Activated CD4-positive, alpha-beta memory T cell treated with anti-CD3 and anti-CD28 coated beads, Interleukin-2, amount 10 ng/mL, durations not matched to agents 7 days and 5 days (primary cell): ENCODE measurements at regions not wholly inside any gene's neighbourhood (a gene's known extent, or its start where the extent isn't known, plus 50 kb on each side); places are given as distances from the start of the nearest gene placed in this dataset.
"Not testable (repeated sequence)": the region's sequence is repeated elsewhere in the genome, so short reads cannot be mapped to it uniquely, and the experiment has no call there.

ENCODE experiments used
- CTCF ChIA-PET: fragments of 350-600 bp; sonication (Branson Sonifier 250); formaldehyde crosslinking; loops from one replicate; lab custom pipeline; 2021; ENCODE audit warnings: antibody characterized with exemption, inconsistent platforms; lab: Charles Lee
- POLR2A ChIA-PET: fragments of 350-600 bp; sonication (Branson Sonifier 250); formaldehyde crosslinking; loops from one replicate; lab custom pipeline; 2021; ENCODE audit warnings: antibody characterized with exemption; lab: Charles Lee
- DNase-seq: peaks from one replicate; pipeline ENCODE4 v3.0.0-alpha.2; 2020
- H3K27ac Mint-ChIP-seq: one replicate; pipeline ENCODE4 v1.8.0; 2021; ENCODE audit warnings: mild to moderate bottlenecking, mixed read lengths
- H3K27me3 Mint-ChIP-seq: one replicate; pipeline ENCODE4 v1.8.0; 2021; ENCODE audit warnings: mixed read lengths
- H3K36me3 Mint-ChIP-seq: one replicate; pipeline ENCODE4 v1.8.0; 2021; ENCODE audit warnings: low read depth, mixed read lengths
- H3K4me1 Mint-ChIP-seq: one replicate; pipeline ENCODE4 v1.8.0; 2021; ENCODE audit warnings: mixed read lengths
- H3K4me3 Mint-ChIP-seq: one replicate; pipeline ENCODE4 v1.8.0; 2021; ENCODE audit warnings: mild to moderate bottlenecking, mixed read lengths
- H3K9me3 Mint-ChIP-seq: one replicate; pipeline ENCODE4 v1.8.0; 2021; ENCODE audit warnings: mixed read lengths

- Mint-ChIP-seq H3K4me3 (no peak overlapping the region), H3K4me1 (no peaks in the 10 kb centered on the region), H3K27ac (no peak overlapping the region), H3K9me3 (no peaks in the 10 kb centered on the region), H3K27me3 (no peaks in the 10 kb centered on the region), H3K36me3 (no peaks in the 10 kb centered on the region)
- no peak for DNase-seq
- ChIA-PET POLR2A (no interaction called here), CTCF (no interaction called here)
Measured at GRCh38 chr15:36438499-36438898, 140.9 kb upstream of the CDIN1 start.

GRCh38 chr15:36447373-36447772 is 132.1 kb upstream of the CDIN1 start:
- no peaks in the 10 kb centered on the region for H3K4me1 Mint-ChIP-seq
- ChIA-PET CTCF (no interaction called here), POLR2A (no interaction called here)
- H3K4me3 Mint-ChIP-seq = no peak overlapping the region
- H3K27ac Mint-ChIP-seq = no peak overlapping the region
- no peaks in the 10 kb centered on the region for H3K9me3 Mint-ChIP-seq
- no peaks in the 10 kb centered on the region for H3K36me3 Mint-ChIP-seq
- H3K27me3 Mint-ChIP-seq = no peaks in the 10 kb centered on the region
- no peak for DNase-seq

DNA sequence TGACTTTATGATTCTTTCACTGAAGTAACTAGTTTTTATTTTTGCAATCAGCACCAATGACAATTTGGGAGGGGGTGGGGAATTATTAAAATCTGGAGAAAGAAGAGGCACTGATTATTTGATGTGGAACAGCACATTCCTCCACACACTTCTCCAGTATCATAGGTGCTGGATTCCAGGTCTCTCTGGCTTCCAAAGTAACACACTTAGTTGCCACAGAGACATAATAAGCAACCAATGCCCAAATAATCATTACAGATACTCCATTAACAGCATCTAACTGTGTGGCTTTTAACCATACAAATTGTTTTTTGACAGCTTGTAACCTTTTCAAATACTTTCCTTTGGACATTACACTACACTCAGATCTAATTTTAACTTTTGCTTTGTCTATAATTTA is 131.0 kb upstream of the CDIN1 start:
- POLR2A ChIA-PET = no interaction called here
- no peaks in the 10 kb centered on the region for H3K4me1 Mint-ChIP-seq

DNA sequence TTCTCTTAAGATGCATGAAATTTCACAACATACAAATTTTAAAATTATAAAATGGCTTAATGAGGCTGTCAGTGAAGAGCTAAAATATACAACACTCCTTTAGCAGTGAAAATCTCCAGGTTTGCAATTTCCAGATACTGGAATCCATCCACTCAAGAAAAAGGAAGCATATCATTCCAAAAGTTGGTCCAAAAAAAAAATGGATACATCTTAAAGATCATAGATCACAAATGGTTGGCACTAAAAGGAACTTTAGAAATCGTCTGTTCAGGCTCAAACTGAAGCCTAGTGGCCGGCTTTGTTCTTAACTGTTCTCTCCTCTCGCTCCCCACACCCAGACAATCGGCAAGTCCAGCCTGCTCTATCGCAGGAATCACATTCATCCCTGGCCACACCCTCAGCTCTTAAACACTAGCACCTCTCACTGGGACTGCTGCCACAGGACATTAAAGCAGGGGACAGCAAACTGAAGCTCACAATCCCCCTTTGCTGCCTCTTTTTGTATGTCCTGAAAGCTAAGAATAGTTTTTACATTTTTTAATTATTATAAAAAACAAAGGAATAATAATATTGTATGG is 130.3 kb upstream of the CDIN1 start:
- no peaks in the 10 kb centered on the region for H3K27me3 Mint-ChIP-seq
- POLR2A ChIA-PET = no interaction called here
- no peak overlapping the region for H3K4me3 Mint-ChIP-seq
- CTCF ChIA-PET = no interaction called here
- no peak for DNase-seq
- no peaks in the 10 kb centered on the region for H3K36me3 Mint-ChIP-seq
- no peaks in the 10 kb centered on the region for H3K4me1 Mint-ChIP-seq
- peaks cover 3% of the 10 kb centered on the region for H3K9me3 Mint-ChIP-seq
- no peak overlapping the region for H3K27ac Mint-ChIP-seq

More for the DNA sequence above, 131.0 kb upstream of the CDIN1 start:
- H3K27me3 Mint-ChIP-seq = no peaks in the 10 kb centered on the region
- no peak overlapping the region for H3K4me3 Mint-ChIP-seq
- H3K9me3 Mint-ChIP-seq = peaks cover 1% of the 10 kb centered on the region
- no peak overlapping the region for H3K27ac Mint-ChIP-seq
- DNase-seq = no peak
- CTCF ChIA-PET = no interaction called here
- no peaks in the 10 kb centered on the region for H3K36me3 Mint-ChIP-seq

DNA sequence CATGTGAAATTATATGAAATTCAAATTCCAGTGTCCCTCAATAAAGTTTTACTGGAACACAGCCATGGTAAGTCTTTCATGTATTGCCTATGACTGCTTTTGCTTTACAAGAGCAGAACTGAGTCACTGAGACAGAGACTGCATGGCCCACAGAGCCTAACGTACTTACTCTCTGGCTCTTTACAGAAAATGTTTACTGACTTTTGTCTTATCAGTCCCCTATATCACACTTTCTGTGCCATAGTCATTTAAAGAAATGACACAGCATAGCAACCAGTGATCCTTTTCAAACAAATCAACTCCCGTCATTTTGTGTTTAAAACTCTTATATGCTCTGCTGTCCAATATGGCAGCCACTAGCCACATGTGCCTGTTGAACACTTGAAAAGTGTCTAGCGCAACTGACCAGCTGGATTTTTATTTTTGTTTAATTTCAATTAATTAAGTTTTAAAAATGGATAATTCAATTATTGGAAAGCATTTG is 129.7 kb upstream of the CDIN1 start:
- POLR2A ChIA-PET = no interaction called here
- Mint-ChIP-seq H3K36me3 (no peaks in the 10 kb centered on the region), H3K9me3 (peaks cover 3% of the 10 kb centered on the region)

DNA sequence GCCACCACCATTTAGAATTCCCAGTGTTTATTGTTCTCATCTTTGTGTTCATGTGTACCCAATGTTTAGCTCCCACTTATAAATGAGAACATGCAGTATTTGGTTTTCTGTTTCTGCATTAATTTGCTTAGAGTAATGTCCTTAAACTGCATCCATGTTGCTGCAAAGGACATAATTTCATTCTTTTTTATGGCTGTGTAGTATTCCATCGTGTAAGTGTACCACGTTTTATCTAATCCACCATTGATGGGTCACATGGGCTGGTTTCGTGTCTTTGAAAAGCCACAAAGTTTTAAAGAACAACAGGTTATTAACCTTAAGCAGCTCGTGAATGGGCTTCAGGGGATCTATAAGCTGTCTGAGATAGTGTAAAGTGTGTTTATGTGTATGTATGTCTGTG is 125.2 kb upstream of the CDIN1 start:
- CTCF ChIA-PET, DNase-seq, H3K4me1 Mint-ChIP-seq, H3K36me3 Mint-ChIP-seq, H3K27me3 Mint-ChIP-seq, H3K9me3 Mint-ChIP-seq, H3K4me3 Mint-ChIP-seq, H3K27ac Mint-ChIP-seq, POLR2A ChIA-PET: not testable (repeated sequence)

More for the DNA sequence above, 129.7 kb upstream of the CDIN1 start:
- no peak for DNase-seq
- Mint-ChIP-seq H3K27ac (no peak overlapping the region), H3K4me1 (no peaks in the 10 kb centered on the region), H3K27me3 (no peaks in the 10 kb centered on the region), H3K4me3 (no peak overlapping the region)
- CTCF ChIA-PET = no interaction called here

DNA sequence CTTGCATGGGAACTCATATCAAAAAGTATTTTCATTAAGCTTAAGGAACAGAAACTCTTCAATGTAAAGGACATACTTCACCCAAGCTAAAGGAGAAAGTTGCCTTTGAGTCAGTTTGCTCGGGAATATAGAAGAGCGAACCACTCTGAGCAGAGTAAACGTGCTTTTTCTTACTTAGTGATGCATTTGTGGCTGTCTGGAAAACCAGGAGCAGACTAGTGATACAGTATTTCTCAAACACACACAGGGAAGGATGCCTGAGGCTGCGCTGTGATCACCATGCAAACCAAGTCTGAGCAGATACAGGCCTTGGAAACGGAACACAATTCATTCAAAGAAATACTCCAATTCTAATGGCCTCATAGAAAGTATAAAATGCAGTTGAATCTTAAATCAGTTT is 121.0 kb upstream of the CDIN1 start:
- Mint-ChIP-seq H3K4me1 (no peaks in the 10 kb centered on the region), H3K36me3 (no peaks in the 10 kb centered on the region), H3K27ac (no peak overlapping the region), H3K27me3 (no peaks in the 10 kb centered on the region), H3K4me3 (no peak overlapping the region), H3K9me3 (peaks cover 8% of the 10 kb centered on the region)
- ChIA-PET CTCF (no interaction called here), POLR2A (no interaction called here)
- no peak for DNase-seq

DNA sequence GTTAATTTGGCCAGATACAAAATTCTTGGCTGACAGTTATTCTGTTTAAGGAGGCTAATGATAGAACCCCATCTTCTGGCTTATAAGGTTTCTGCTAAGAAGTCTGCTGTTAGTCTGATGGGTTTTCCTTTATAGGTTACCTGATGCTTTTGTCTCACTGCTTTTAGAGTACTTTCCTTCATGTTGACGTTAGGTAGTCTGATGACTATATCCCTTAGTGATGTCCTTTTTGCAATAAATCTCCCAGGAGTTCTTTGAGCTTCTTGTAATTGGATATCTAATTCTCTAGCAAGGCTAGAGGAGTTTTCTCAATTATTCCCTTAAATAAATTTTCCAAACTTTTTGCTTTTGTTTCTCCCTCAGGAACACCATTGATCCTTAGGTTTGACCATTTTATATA is 114.1 kb upstream of the CDIN1 start:
- POLR2A ChIA-PET = no interaction called here
- Mint-ChIP-seq H3K9me3 (peaks cover 6% of the 10 kb centered on the region), H3K4me3 (no peak overlapping the region), H3K4me1 (no peaks in the 10 kb centered on the region), H3K36me3 (no peaks in the 10 kb centered on the region), H3K27me3 (no peaks in the 10 kb centered on the region), H3K27ac (no peak overlapping the region)
- CTCF ChIA-PET = no interaction called here
- DNase-seq = no peak

DNA sequence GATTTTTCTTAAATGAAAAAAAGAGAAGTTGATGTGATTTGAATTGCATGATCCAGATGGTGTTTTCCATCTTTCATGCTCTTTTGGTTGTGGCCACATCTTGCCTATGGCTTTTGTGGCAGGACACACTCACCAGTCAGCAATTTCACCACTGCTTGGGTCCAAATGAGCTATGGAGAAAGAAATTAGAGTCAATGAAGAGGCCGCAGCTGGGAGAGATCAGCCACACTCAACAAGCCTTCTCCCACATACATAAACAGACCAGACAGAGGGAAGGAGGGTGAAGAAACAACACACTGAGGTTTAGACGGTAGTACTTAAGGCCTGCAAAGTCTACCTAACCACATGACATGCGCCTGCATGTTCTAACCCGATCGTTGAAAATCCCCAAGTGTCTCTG is 110.7 kb upstream of the CDIN1 start:
- DNase-seq = no peak
- Mint-ChIP-seq H3K9me3 (peaks cover 3% of the 10 kb centered on the region), H3K4me3 (no peak overlapping the region), H3K27ac (no peak overlapping the region), H3K36me3 (no peaks in the 10 kb centered on the region), H3K4me1 (no peaks in the 10 kb centered on the region), H3K27me3 (no peaks in the 10 kb centered on the region)
- CTCF ChIA-PET = no interaction called here
- POLR2A ChIA-PET = no interaction called here

DNA sequence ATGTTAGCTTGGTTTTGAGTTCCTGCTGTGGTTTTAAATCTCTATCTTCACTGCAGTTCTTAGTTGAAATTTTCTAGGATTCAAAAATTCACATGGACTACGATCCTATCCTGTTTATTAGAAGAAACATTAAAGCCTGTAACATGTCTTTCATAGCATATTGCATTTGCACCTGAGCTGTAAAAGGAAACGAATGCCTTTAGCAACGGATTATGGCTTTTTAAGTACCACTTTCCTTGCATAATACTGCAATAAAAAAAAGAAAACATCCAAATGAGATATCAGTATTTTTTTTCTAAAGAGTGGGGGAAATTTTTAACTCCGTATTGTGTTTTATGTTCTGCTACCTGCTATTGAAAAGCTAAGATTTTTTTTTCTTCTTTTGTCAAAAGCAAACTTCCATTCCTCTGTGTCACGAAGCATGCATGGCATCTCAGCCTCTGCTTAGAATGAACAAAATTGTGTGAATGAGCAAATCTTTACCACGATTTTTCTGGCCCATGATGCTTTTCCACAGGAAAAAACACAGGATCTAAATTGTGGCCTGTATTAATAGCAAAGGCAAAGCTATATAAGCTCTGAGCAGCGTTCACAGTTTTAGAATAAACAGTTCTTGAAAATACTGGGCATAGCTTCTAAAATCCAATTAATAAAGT is 110.0 kb upstream of the CDIN1 start:
- H3K9me3 Mint-ChIP-seq = peaks cover 3% of the 10 kb centered on the region
- CTCF ChIA-PET = no interaction called here
- H3K4me3 Mint-ChIP-seq = no peak overlapping the region
- H3K27me3 Mint-ChIP-seq = no peaks in the 10 kb centered on the region
- DNase-seq = no peak
- POLR2A ChIA-PET = no interaction called here
- H3K4me1 Mint-ChIP-seq = no peaks in the 10 kb centered on the region
- H3K27ac Mint-ChIP-seq = no peak overlapping the region
- no peaks in the 10 kb centered on the region for H3K36me3 Mint-ChIP-seq

- DNase-seq = no peak
- Mint-ChIP-seq H3K4me3 (no peak overlapping the region), H3K36me3 (no peaks in the 10 kb centered on the region), H3K9me3 (peaks cover 3% of the 10 kb centered on the region), H3K27me3 (no peaks in the 10 kb centered on the region), H3K4me1 (no peaks in the 10 kb centered on the region), H3K27ac (no peak overlapping the region)
- ChIA-PET CTCF (no interaction called here), POLR2A (no interaction called here)
Measured at GRCh38 chr15:36472672-36473071, 106.8 kb upstream of the CDIN1 start.

DNA sequence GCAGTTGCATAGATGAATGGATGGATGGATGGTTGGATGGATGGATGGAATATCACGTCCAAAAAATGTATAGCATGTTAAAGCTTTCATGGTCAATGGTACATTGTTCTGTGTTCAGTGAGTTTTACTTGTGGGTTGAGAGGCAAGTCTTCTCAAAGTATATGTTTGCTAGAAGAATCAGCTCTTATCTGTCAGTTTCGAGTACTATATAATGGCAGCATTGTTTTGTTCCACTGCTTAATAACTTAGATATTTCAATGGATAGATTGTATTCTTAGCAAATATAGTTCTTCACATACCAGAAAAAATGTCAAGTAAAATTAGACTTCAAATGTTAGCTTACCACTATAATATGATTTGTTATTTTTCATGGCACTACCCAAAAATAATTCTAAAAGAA is 100.9 kb upstream of the CDIN1 start:
- POLR2A ChIA-PET = no interaction called here
- Mint-ChIP-seq H3K27me3 (no peaks in the 10 kb centered on the region), H3K36me3 (no peaks in the 10 kb centered on the region), H3K4me3 (no peak overlapping the region), H3K4me1 (no peaks in the 10 kb centered on the region), H3K9me3 (no peaks in the 10 kb centered on the region), H3K27ac (no peak overlapping the region)
- CTCF ChIA-PET = no interaction called here
- no peak for DNase-seq

DNA sequence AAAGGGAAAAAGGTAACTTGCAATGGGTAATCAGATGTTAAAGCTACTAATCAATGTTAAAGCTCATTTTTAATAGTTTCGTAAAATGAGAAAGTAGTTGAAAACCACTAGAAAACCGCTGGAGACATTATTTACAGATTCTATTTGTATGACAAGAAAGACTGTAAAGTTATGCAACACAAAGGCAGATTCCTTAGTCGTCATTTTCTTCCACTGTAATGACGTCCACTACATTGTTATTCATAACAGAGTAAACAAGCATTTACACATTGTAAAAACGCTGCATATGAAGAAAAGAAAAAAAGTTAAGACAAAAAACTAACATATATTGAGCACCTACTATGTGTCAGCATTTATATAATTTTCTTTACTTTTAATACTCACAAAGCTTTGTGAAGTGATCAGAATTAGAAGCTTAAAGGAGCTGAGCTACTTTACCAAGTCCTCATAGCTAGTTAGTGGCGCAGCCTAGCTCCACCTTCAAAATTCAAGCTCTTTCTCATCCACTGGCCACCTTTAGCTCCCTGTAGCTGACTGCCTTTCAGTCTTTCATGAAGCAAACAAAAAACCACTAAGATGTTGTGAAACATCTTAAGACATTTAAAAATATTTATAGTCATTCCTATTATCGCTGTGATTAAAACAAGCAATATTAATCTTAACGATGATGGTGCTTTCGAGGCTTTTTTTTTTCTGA is 100.1 kb upstream of the CDIN1 start:
- CTCF ChIA-PET = no interaction called here
- H3K27ac Mint-ChIP-seq = no peak overlapping the region
- POLR2A ChIA-PET = no interaction called here
- no peaks in the 10 kb centered on the region for H3K4me1 Mint-ChIP-seq
- no peak for DNase-seq
- H3K36me3 Mint-ChIP-seq = no peaks in the 10 kb centered on the region
- no peak overlapping the region for H3K4me3 Mint-ChIP-seq
- H3K27me3 Mint-ChIP-seq = no peaks in the 10 kb centered on the region
- no peaks in the 10 kb centered on the region for H3K9me3 Mint-ChIP-seq

- Mint-ChIP-seq H3K27ac (no peak overlapping the region), H3K9me3 (no peaks in the 10 kb centered on the region), H3K4me3 (no peak overlapping the region), H3K27me3 (no peaks in the 10 kb centered on the region), H3K36me3 (no peaks in the 10 kb centered on the region), H3K4me1 (no peaks in the 10 kb centered on the region)
- POLR2A ChIA-PET = no interaction called here
- CTCF ChIA-PET = no interaction called here
- no peak for DNase-seq
Measured at GRCh38 chr15:36481156-36481555, 98.3 kb upstream of the CDIN1 start.
